Body of pancreas (tissue), 4 donors: ENCODE measurements at regions not wholly inside any gene's neighbourhood (a gene's known extent, or its start where the extent isn't known, plus 50 kb on each side); places are given as distances from the start of the nearest gene placed in this dataset.

Source experiments
- ATAC-seq: fragments of 150-250 bp; one replicate; pipeline ENCODE4 v1.9.1; 2016
- DNase-seq, 4 donors: peaks; one replicate each; pipeline ENCODE4 v3.0.0-alpha.2; 2019
- H3K27ac ChIP-seq, 4 donors: fragments of 200-600 bp; sonication (generic); 1 replicate in 3 of 4; 2 replicates in 1 of 4; pipeline versions ENCODE4 v1.5.1 to v1.6.1; 2016 to 2019; ENCODE audit warnings: mild to moderate bottlenecking in 1 of 4, mixed read lengths in 1 of 4, moderate library complexity in 1 of 4
- H3K27me3 ChIP-seq, 2 donors: fragments of 200-600 bp; sonication (generic); one replicate each; pipeline ENCODE4 v1.6.0; 2016; ENCODE audit warnings: mild to moderate bottlenecking in 1 of 2
- H3K36me3 ChIP-seq, 2 donors: fragments of 200-600 bp; sonication (generic); replicated peaks in 1 of 2; 2 replicates each; pipeline ENCODE4 v1.5.1; 2016; ENCODE audit warnings: low read depth in 2 of 2; ENCODE audit not compliant: insufficient read depth in 1 of 2
- H3K4me1 ChIP-seq: fragments of 200-600 bp; sonication (generic); one replicate; pipeline ENCODE4 v1.6.0; 2016
- H3K4me3 ChIP-seq, 2 donors: fragments of 200-600 bp; sonication (generic); 1 replicate in 1 of 2; 2 replicates in 1 of 2; pipeline ENCODE4 v1.5.1; 2016 to 2019
- H3K9me3 ChIP-seq, 3 donors: fragments of 200-600 bp; sonication (generic); 1 replicate in 2 of 3; 2 replicates in 1 of 3; pipeline ENCODE4 v1.5.1; 2016
- CTCF ChIP-seq, 7 experiments: fragments of 450-650 bp in 4 of 7; fragments of 200-600 bp in 3 of 7; sonication (generic) in 3 of 7; IDR thresholded peaks; one replicate each; pipeline ENCODE4 v1.5.1; 2016 to 2019; ENCODE audit warnings: antibody characterized with exemption in 7 of 7
- POLR2A ChIP-seq, 3 donors: fragments of 450-650 bp; IDR thresholded peaks; one replicate each; pipeline ENCODE4 v1.6.1; 2016; ENCODE audit warnings: antibody characterized with exemption in 3 of 3, mild to moderate bottlenecking in 2 of 3
- WGBS, 2 donors: methylation state at CpG; one replicate each; pipeline ENCODE4 v1.1.5; 2017; 5-methylcytosine and 5-hydroxymethylcytosine counted together
- intact Hi-C: fragments of 100-400 bp; cut with DNase I; formaldehyde crosslinking; loops from one replicate; pipeline ENCODE4 v1.15.1; 2023

- Histone ChIP-seq H3K4me3 (no peak overlapping the region), H3K4me1 (peaks cover 42% of the 10 kb centered on the region), H3K27ac (no peak overlapping the region), H3K9me3 (no peaks in the 10 kb centered on the region), H3K36me3 (no peaks in the 10 kb centered on the region), H3K27me3 (no peaks in the 10 kb centered on the region)
- WGBS, 2 donors = 87 to 91% methylated on average over 3 of the region's 3 CpGs
- DNase-seq (no peak), ATAC-seq (no peak)
- TF ChIP-seq POLR2A (IDR thresholded peaks at IDR 0.05) (no peak), CTCF (IDR thresholded peaks at IDR 0.05) (no peak)
- intact Hi-C loops = loop anchor here (10.0 kb wide), 1 partner anchor 311 kb away; no protein-coding TSS in a partner anchor
Observed at GRCh38 chr3:177356113-177356512, 158.8 kb upstream of the TBL1XR1 start.

DNA sequence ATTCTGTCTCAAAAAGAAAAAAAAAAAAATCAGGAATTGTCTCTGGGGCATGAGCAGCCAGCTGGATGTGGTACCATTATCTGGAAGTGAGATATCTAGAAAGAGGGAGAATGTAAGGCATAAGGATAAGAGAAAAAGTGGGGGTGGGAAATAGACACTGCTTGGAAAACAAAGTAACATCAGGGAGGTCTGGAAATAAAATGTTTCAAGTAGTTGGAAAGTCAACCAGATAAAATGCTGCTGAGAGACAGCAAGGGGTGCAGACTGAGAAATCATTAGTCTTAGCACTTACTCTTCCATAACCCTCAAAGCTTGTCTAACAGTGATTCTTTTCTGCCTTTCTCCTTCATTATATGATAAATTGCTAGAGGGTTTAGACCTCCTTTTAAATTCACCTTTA lies 159.7 kb upstream of the TBL1XR1 start:
- no peak for ATAC-seq
- Histone ChIP-seq H3K36me3 (no peaks in the 10 kb centered on the region), H3K9me3 (no peaks in the 10 kb centered on the region), H3K4me1 (peaks cover 43% of the 10 kb centered on the region), H3K27ac (peak overlapping the region; percentile 82 to 94 (median 92)), H3K27me3 (no peaks in the 10 kb centered on the region), H3K4me3 (no peak overlapping the region)
- no peak for TF ChIP-seq POLR2A (IDR thresholded peaks at IDR 0.05)
- no peak for TF ChIP-seq CTCF (IDR thresholded peaks at IDR 0.05)
- DNase-seq = no peak
- intact Hi-C loops = loop anchor here (10.0 kb wide), 1 partner anchor 312 kb away; no protein-coding TSS in a partner anchor

DNA sequence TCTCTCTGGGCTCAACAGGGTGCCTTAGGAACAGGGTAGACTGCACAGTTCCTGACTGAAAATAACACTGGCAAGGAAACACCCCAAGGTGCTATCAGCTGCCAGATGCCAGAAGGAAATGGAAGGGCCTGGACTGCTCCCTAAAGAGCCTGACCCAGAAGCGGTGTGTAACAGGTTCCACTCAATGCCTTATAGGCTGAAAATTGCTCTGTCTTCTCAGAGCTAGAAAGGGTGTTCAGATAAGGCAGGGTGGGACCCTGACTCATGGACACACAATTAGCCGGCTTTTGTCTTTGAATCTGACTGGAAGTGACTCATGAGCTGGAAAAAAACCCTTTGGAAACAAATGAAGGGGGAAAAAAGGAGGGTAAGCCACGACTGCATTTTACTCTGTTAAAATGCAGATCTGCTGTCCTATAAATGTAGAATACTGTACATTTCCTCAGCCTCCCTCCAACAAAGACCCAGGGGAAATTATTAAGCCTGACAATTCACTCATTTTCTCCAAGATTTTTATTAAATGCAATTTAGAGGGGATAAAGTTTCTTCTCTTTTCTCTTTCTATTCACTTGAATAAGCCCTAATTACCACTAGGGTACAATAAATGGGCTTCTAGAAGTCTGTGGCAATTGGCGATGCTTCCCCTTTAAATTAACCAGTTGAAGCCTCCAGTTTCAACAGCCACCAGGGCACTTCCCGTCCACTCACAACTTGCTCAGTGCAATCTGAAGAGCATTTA lies 160.2 kb upstream of the TBL1XR1 start:
- Histone ChIP-seq H3K36me3 (no peaks in the 10 kb centered on the region), H3K27ac (peak overlapping the region; percentile 82 to 94 (median 92)), H3K9me3 (no peaks in the 10 kb centered on the region), H3K4me1 (peaks cover 43% of the 10 kb centered on the region), H3K4me3 (no peak overlapping the region), H3K27me3 (no peaks in the 10 kb centered on the region)
- intact Hi-C loops = loop anchor here (10.0 kb wide), 1 partner anchor 313 kb away; no protein-coding TSS in a partner anchor
- ATAC-seq (no peak), DNase-seq (peak in 3 of 4 donors; percentile 32 to 61 (median 58))
- TF ChIP-seq POLR2A (IDR thresholded peaks at IDR 0.05) = no peak
- no peak for TF ChIP-seq CTCF (IDR thresholded peaks at IDR 0.05)
- WGBS, 2 donors = 22 to 23% methylated on average over 5 of the region's 5 CpGs

DNA sequence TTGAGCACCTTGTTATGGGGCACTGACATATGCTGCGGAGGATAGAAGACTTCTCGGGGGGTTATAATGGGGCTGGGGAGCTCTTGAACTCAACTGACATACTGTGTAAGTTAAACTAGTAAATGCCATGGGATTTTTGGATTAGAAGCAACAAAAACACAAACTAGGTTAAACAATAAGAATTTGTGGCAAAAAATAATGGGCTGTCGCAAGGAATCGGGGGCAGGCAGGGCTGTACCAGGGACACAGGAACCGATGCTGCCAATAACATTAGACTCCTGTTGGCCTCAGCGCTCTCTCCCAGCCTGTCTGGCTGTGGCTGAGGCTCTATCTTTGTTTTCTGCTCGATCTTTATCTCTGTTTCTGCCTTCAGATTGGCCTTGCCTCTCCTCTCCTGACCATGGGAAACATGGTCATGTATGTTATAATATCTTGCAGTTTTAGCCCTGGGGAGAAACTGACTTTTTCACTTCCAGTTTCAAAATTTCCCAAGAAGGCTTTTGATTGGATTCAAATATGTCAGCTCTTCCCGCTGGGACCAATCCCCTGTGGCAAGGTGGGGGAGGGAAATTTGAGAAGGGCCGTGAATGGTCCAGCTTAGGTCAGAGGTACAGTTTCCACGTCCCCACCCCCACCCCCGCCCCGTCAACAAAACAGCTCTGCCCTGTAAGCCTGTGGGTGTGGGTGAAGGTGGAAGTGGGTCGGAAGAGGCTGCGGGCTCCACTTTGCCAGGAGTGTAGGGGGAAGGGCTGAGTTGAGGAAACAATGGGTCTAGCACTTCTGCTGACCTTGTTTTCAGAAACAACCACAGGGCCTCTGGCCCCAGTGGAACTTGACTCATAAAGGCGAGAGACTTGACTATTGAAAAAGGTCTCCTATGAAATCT lies 161.1 kb upstream of the TBL1XR1 start:
- no peak overlapping the region for H3K4me3 ChIP-seq
- peak overlapping the region; percentile 82 to 94 (median 92) for H3K27ac ChIP-seq
- ATAC-seq (no peak), DNase-seq (peak in 3 of 4 donors; percentile 44 to 73 (median 59))
- intact Hi-C loops = loop anchor here (10.0 kb wide), 1 partner anchor 314 kb away; no protein-coding TSS in a partner anchor
- WGBS, 2 donors = 51 to 54% methylated on average over 15 of the region's 15 CpGs
- peaks cover 43% of the 10 kb centered on the region for H3K4me1 ChIP-seq
- TF ChIP-seq POLR2A (IDR thresholded peaks at IDR 0.05) (no peak), CTCF (IDR thresholded peaks at IDR 0.05) (peak in 1 of 7 experiments; percentile 15)
- H3K27me3 ChIP-seq = no peaks in the 10 kb centered on the region
- H3K9me3 ChIP-seq = no peaks in the 10 kb centered on the region
- H3K36me3 ChIP-seq = no peaks in the 10 kb centered on the region
